Endothelial cell of umbilical vein (primary cell): ENCODE measurements at regions not wholly inside any gene's neighbourhood (a gene's known extent, or its start where the extent isn't known, plus 50 kb on each side); places are given as distances from the start of the nearest gene placed in this dataset.

ENCODE experiments used
- BruUV-seq: library from RNA; stranded (reverse); fragments of 400-500 nt; replicated peaks from 2 replicates; lab custom pipeline; 2021; lab: Mats Ljungman, UMichigan
- CTCF ChIA-PET: fragments of 300-600, 350-600 bp; sonication (Branson Sonifier 250); formaldehyde crosslinking; loops from one replicate; lab custom pipeline; 2021; ENCODE audit warnings: antibody characterized with exemption, inconsistent platforms; lab: Charles Lee
- POLR2A ChIA-PET: fragments of 300-600, 350-600 bp; sonication (Branson Sonifier 250); formaldehyde crosslinking; loops from one replicate; lab custom pipeline; 2021; ENCODE audit warnings: antibody characterized with exemption, inconsistent platforms; lab: Charles Lee
- DNase-seq: peaks from one replicate; pipeline ENCODE4 v3.0.0-alpha.2; 2011; ENCODE audit warnings: low read depth, low spot score
- FAIRE-seq: peaks from 2 replicates; lab custom pipeline; 2011; peaks lifted over from hg19 to GRCh38; lab: Jason Lieb, UNC
- H2AFZ ChIP-seq: 2 replicates; pipeline ENCODE4 v1.6.0; 2012; ENCODE audit warnings: low read depth, low read length, control low read depth, inconsistent platforms
- H3K27ac ChIP-seq: 2 replicates; pipeline ENCODE4 v1.5.1; 2011; ENCODE audit warnings: low read depth, mild to moderate bottlenecking, control low read depth, low read length, moderate library complexity; ENCODE audit not compliant: insufficient read depth
- H3K27me3 ChIP-seq, 2 experiments: 2 replicates each; pipeline versions ENCODE4 v1.6.0 to v1.6.1; 2011; ENCODE audit warnings: low read length in 2 of 2, mixed read lengths in 1 of 2; ENCODE audit not compliant: control insufficient read depth in 2 of 2, insufficient read depth in 2 of 2
- H3K36me3 ChIP-seq, 2 experiments: 2 replicates in 1 of 2; 3 replicates in 1 of 2; pipeline ENCODE4 v1.5.1; 2011; ENCODE audit warnings: low read length in 2 of 2, mild to moderate bottlenecking in 1 of 2, moderate library complexity in 1 of 2; ENCODE audit not compliant: control insufficient read depth in 2 of 2, insufficient read depth in 2 of 2; ENCODE audit errors: extremely low read depth in 1 of 2
- H3K4me1 ChIP-seq: 3 replicates; pipeline ENCODE4 v1.5.1; 2011; ENCODE audit warnings: mild to moderate bottlenecking, low read length; ENCODE audit not compliant: control insufficient read depth, insufficient read depth; ENCODE audit errors: extremely low read depth
- H3K4me2 ChIP-seq: 2 replicates; pipeline ENCODE4 v1.6.1; 2011; ENCODE audit warnings: low read length, control low read depth, mixed read lengths; ENCODE audit not compliant: insufficient read depth
- H3K4me3 ChIP-seq, 3 experiments: fragments of 200-600 bp in 1 of 3; sonication (generic), shearing (Covaris generic) in 1 of 3; replicated peaks in 1 of 3; 2 replicates each; pipeline ENCODE4 v1.5.1; 2011 to 2016; ENCODE audit warnings: control low read depth in 3 of 3, low read length in 3 of 3, mild to moderate bottlenecking in 2 of 3, inconsistent platforms in 1 of 3, low read depth in 1 of 3, moderate library complexity in 1 of 3; ENCODE audit not compliant: insufficient read depth in 1 of 3
- H3K79me2 ChIP-seq: 2 replicates; pipeline ENCODE4 v1.6.0; 2012; ENCODE audit warnings: low read length, inconsistent platforms; ENCODE audit not compliant: control insufficient read depth, insufficient read depth
- H3K9ac ChIP-seq: replicated peaks from 2 replicates; pipeline ENCODE3; 2011; ENCODE audit warnings: low read length, control low read depth; ENCODE audit not compliant: insufficient read depth; ENCODE audit errors: extremely low read depth
- H3K9me1 ChIP-seq: replicated peaks from 3 replicates; pipeline ENCODE4 v1.6.0; 2011; ENCODE audit warnings: mild to moderate bottlenecking, low read length; ENCODE audit not compliant: control insufficient read depth, insufficient read depth; ENCODE audit errors: extremely low read depth
- H3K9me3 ChIP-seq: replicated peaks from 2 replicates; pipeline ENCODE4 v1.5.1; 2012; ENCODE audit warnings: low read length, inconsistent platforms; ENCODE audit not compliant: control insufficient read depth, insufficient read depth
- H4K20me1 ChIP-seq: replicated peaks from 2 replicates; pipeline ENCODE3; 2011; ENCODE audit warnings: mild to moderate bottlenecking, low read length; ENCODE audit not compliant: control insufficient read depth, insufficient read depth; ENCODE audit errors: extremely low read depth
- CTCF ChIP-seq, 2 donors: IDR thresholded peaks; 1 replicate in 1 of 2; 2 replicates in 1 of 2; pipeline ENCODE4 v1.5.1; 2011; ENCODE audit warnings: low read length in 2 of 2, mild to moderate bottlenecking in 2 of 2, moderate library complexity in 2 of 2, control low read depth in 1 of 2, inconsistent platforms in 1 of 2, low read depth in 1 of 2; ENCODE audit not compliant: insufficient read depth in 1 of 2; ENCODE audit errors: extremely low read depth in 1 of 2
- EZH2 ChIP-seq: IDR thresholded peaks from 2 replicates; pipeline ENCODE4 v1.6.1; 2012; ENCODE audit warnings: borderline replicate concordance, low read depth, mild to moderate bottlenecking, moderate library complexity, low read length, inconsistent platforms; ENCODE audit not compliant: severe bottlenecking
- FOS ChIP-seq: IDR thresholded peaks from 2 replicates; pipeline ENCODE4 v1.6.1; 2011; ENCODE audit warnings: mild to moderate bottlenecking, low read length, moderate library complexity, borderline replicate concordance; ENCODE audit not compliant: insufficient read depth
- GATA2 ChIP-seq: IDR thresholded peaks from 2 replicates; pipeline ENCODE4 v1.7.0; 2011; ENCODE audit warnings: low read depth, mild to moderate bottlenecking, moderate library complexity, mixed read lengths, low read length; ENCODE audit not compliant: insufficient read length, insufficient read depth
- JUN ChIP-seq: IDR thresholded peaks from 2 replicates; pipeline ENCODE4 v1.6.1; 2011; ENCODE audit warnings: borderline replicate concordance, low read depth; ENCODE audit not compliant: insufficient read length, insufficient read depth
- MYC ChIP-seq: IDR thresholded peaks from one replicate; pipeline ENCODE4 v1.6.1; 2011; ENCODE audit warnings: mild to moderate bottlenecking, low read depth, low read length
- POLR2A ChIP-seq: IDR thresholded peaks from 2 replicates; pipeline ENCODE4 v1.6.1; 2012; ENCODE audit warnings: low read depth, mild to moderate bottlenecking, control low read depth, low read length
- POLR2AphosphoS5 ChIP-seq: IDR thresholded peaks from 2 replicates; pipeline ENCODE4 v1.6.1; 2012; ENCODE audit warnings: low read depth, mild to moderate bottlenecking, control low read depth, low read length, moderate library complexity; ENCODE audit not compliant: insufficient read depth
- dilution Hi-C: fragments of 300-500 bp; cut with MboI; formaldehyde crosslinking; loops from one replicate; pipeline ENCODE4 v1.15.0; 2019; ENCODE audit warnings: low sequenced_read_pairs; ENCODE audit not compliant: extremely low pct_ligation_motif_present
- intact Hi-C: fragments of 100-400 bp; cut with micrococcal nuclease; formaldehyde crosslinking; loops from one replicate; pipeline ENCODE4 v1.10.0; 2022

- no peaks in the 10 kb centered on the region for H3K79me2 ChIP-seq
- no peak overlapping the region for H3K4me2 ChIP-seq
- ChIA-PET CTCF (interaction anchor here (0.6 to 4.5 kb wide), 39 partner anchors 9 to 1043 kb away, joined by 3 to 73 read pairs (median 4); partner anchors contain the start of gene BMP4), POLR2A (no interaction called here)
- FAIRE-seq (peak; percentile 90), DNase-seq (peak; percentile 78)
- peak overlapping the region; percentile 13 for H2AFZ ChIP-seq
- dilution Hi-C loops: loop anchor here (25.0 kb wide), 1 partner anchor 802 kb away; no protein-coding TSS in a partner anchor
- H3K4me3 ChIP-seq: no peak overlapping the region
- intact Hi-C loops: loop anchor here (1.0 to 2.0 kb wide), 5 partner anchors 126 to 906 kb away; partner anchors contain the start of gene BMP4
- H3K9ac ChIP-seq: no peak overlapping the region
- H4K20me1 ChIP-seq: no peaks in the 10 kb centered on the region
- no peaks in the 10 kb centered on the region for H3K9me1 ChIP-seq
- H3K9me3 ChIP-seq: no peaks in the 10 kb centered on the region
- H3K4me1 ChIP-seq: peaks cover 10% of the 10 kb centered on the region
- BruUV-seq: no TSS peak
- H3K36me3 ChIP-seq: no peaks in the 10 kb centered on the region
- H3K27me3 ChIP-seq: no peaks in the 10 kb centered on the region
- TF ChIP-seq FOS: no peak
- TF ChIP-seq POLR2AphosphoS5: no peak
- TF ChIP-seq POLR2A: no peak
- TF ChIP-seq GATA2: no peak
- no peak for TF ChIP-seq MYC
- TF ChIP-seq CTCF (IDR thresholded peaks at IDR 0.05; ENCODE audit: extremely low read depth in 1 of 2, insufficient read depth in 1 of 2, low read depth in 1 of 2, low read length in 2 of 2): peak; percentile 63 to 68
- no peak for TF ChIP-seq EZH2
- no peak for TF ChIP-seq JUN
- H3K27ac ChIP-seq: no peak overlapping the region
Observed at GRCh38 chr14:54338696-54339317, 58.0 kb upstream of the CDKN3 start.
